ENCODE measurements at regions not wholly inside any gene's neighbourhood (a gene's known extent, or its start where the extent isn't known, plus 50 kb on each side); places are given as distances from the start of the nearest gene placed in this dataset.
"Not testable (repeated sequence)": the region's sequence is repeated elsewhere in the genome, so short reads cannot be mapped to it uniquely, and the experiment has no call there.

- no peak for DNase-seq
Measured at GRCh38 chr3:73120710-73121109, 59.3 kb downstream of the EBLN2 start.

- DNase-seq, result no peak
Measured at GRCh38 chr3:73121669-73122331, 60.3 kb downstream of the EBLN2 start.

- no peak for DNase-seq
Measured at GRCh38 chr3:73134034-73134433, 72.6 kb downstream of the EBLN2 start.

- DNase-seq, result no peak
Measured at GRCh38 chr3:73136941-73137340, 75.5 kb downstream of the EBLN2 start.

GRCh38 chr3:73137736-73138403 is 76.4 kb downstream of the EBLN2 start:
- DNase-seq, result no peak

- DNase-seq, result no peak
Measured at GRCh38 chr3:73140772-73141442, 79.4 kb downstream of the EBLN2 start.

GRCh38 chr3:73141525-73141924 is 80.1 kb downstream of the EBLN2 start:
- no peak for DNase-seq

GRCh38 chr3:73143401-73143800 is 81.9 kb downstream of the EBLN2 start:
- DNase-seq, result no peak

- DNase-seq, result no peak
Measured at GRCh38 chr3:73143821-73144237, 82.4 kb downstream of the EBLN2 start.

GRCh38 chr3:73144276-73144675 is 82.8 kb downstream of the EBLN2 start:
- no peak for DNase-seq

- no peak for DNase-seq
Measured at GRCh38 chr3:73144828-73145227, 83.4 kb downstream of the EBLN2 start.

GRCh38 chr3:73147479-73147878 is 86.0 kb downstream of the EBLN2 start:
- DNase-seq, result not testable (repeated sequence)

- DNase-seq, result no peak
Measured at GRCh38 chr3:73148206-73148605, 86.7 kb downstream of the EBLN2 start.

GRCh38 chr3:73148682-73149081 is 87.2 kb downstream of the EBLN2 start:
- no peak for DNase-seq

- no peak for DNase-seq
Measured at GRCh38 chr3:73150369-73151130, 89.1 kb downstream of the EBLN2 start.

- DNase-seq, result not testable (repeated sequence)
Measured at GRCh38 chr3:73152571-73152970, 91.1 kb downstream of the EBLN2 start.

- DNase-seq, result not testable (repeated sequence)
Measured at GRCh38 chr3:73153057-73153456, 91.6 kb downstream of the EBLN2 start.

- not testable (repeated sequence) for DNase-seq
Measured at GRCh38 chr3:73154261-73154660, 92.8 kb downstream of the EBLN2 start.

- not testable (repeated sequence) for DNase-seq
Measured at GRCh38 chr3:73155441-73155840, 94.0 kb downstream of the EBLN2 start.

- no peak for DNase-seq
Measured at GRCh38 chr3:73164622-73165021, 103.2 kb downstream of the EBLN2 start.

- DNase-seq, result no peak
Measured at GRCh38 chr3:73175698-73176097, 114.2 kb downstream of the EBLN2 start.

GRCh38 chr3:73176941-73177340 is 115.5 kb downstream of the EBLN2 start:
- no peak for DNase-seq

GRCh38 chr3:73177827-73178226 is 116.4 kb downstream of the EBLN2 start:
- no peak for DNase-seq
